A549 (cell line): ENCODE measurements at regions not wholly inside any gene's neighbourhood (a gene's known extent, or its start where the extent isn't known, plus 50 kb on each side); places are given as distances from the start of the nearest gene placed in this dataset.

Experiments
- ATAC-seq, 2 experiments: fragments of 200-7000 bp in 1 of 2; fragments of >200 bp in 1 of 2; cut with Nextera tagmentation in 1 of 2; cut with Tn5 transposase in 1 of 2; 3 replicates each; pipeline versions ENCODE4 v1.8.0 to v1.9.1; 2018 to 2020; ENCODE audit warnings: mild to moderate bottlenecking in 1 of 2, moderate library complexity in 1 of 2
- CTCF ChIA-PET: fragments of 300-600 bp; sonication (Branson Sonifier 250); formaldehyde crosslinking; extraction: SDS; loops from one replicate; lab custom pipeline; 2021; ENCODE audit warnings: antibody characterized with exemption, inconsistent platforms; lab: Yijun Ruan, JAX
- POLR2A ChIA-PET: fragments of 350-600 bp; formaldehyde crosslinking; extraction: SDS; loops from one replicate; lab custom pipeline; 2021; ENCODE audit warnings: antibody characterized with exemption, inconsistent platforms; lab: Yijun Ruan, JAX
- DNase-seq, 2 experiments: peaks; one replicate each; pipeline versions ENCODE4 v3.0.0 to v3.0.0-alpha.2; 2011 to 2016; ENCODE audit warnings: low read depth in 1 of 2, low spot score in 1 of 2
- FAIRE-seq: peaks from 2 replicates; lab custom pipeline; 2011; peaks lifted over from hg19 to GRCh38; lab: Jason Lieb, UNC
- H3K27ac ChIP-seq, 2 experiments: fragments of >200 bp; sonication (Bioruptor Twin); formaldehyde crosslinking; 3 replicates each; pipeline ENCODE4 v1.5.1; 2016 to 2017
- H3K4me1 ChIP-seq: fragments of >200 bp; sonication (Bioruptor Twin); formaldehyde crosslinking; 3 replicates; pipeline ENCODE4 v1.6.1; 2016
- H3K4me2 ChIP-seq: fragments of >200 bp; sonication (Bioruptor Twin); formaldehyde crosslinking; 3 replicates; pipeline ENCODE4 v1.6.1; 2016
- H3K4me3 ChIP-seq: fragments of >200 bp; sonication (Bioruptor Twin); formaldehyde crosslinking; 3 replicates; pipeline ENCODE4 v1.5.1; 2016
- H3K9me3 ChIP-seq: fragments of >200 bp; sonication (Bioruptor Twin); formaldehyde crosslinking; 3 replicates; pipeline ENCODE4 v1.6.1; 2016
- CEBPB ChIP-seq, 2 experiments: fragments of >200 bp in 1 of 2; sonication (Bioruptor Twin) in 1 of 2; formaldehyde crosslinking in 1 of 2; IDR thresholded peaks; 2 replicates each; pipeline ENCODE4 v1.6.1; 2012 to 2016
- E2F6 ChIP-seq: IDR thresholded peaks from 2 replicates; pipeline ENCODE4 v1.6.1; 2012; ENCODE audit warnings: low read depth, borderline replicate concordance
- EHF ChIP-seq: fragments of 250-450 bp; sonication (Bioruptor Pico); IDR thresholded peaks from 2 replicates; pipeline ENCODE4 v1.5.0; 2020; ENCODE audit warnings: mild to moderate bottlenecking
- ELK1 ChIP-seq: fragments of 150-350 bp; IDR thresholded peaks from 2 replicates; pipeline ENCODE4 v1.6.1; 2014; ENCODE audit warnings: low read depth, mild to moderate bottlenecking, low read length
- ESRRA ChIP-seq: fragments of 150-350 bp; IDR thresholded peaks from 2 replicates; pipeline ENCODE4 v1.6.1; 2014; ENCODE audit warnings: mild to moderate bottlenecking, low read length, borderline replicate concordance
- FOXS1 ChIP-seq: fragments of 250-450 bp; sonication (Bioruptor Pico); IDR thresholded peaks from 2 replicates; pipeline ENCODE4 v1.5.0; 2020; ENCODE audit warnings: mild to moderate bottlenecking, moderate library complexity
- HEYL ChIP-seq: fragments of 250-450 bp; sonication (Bioruptor Pico); IDR thresholded peaks from 2 replicates; pipeline ENCODE4 v1.8.0; 2021; ENCODE audit warnings: mild to moderate bottlenecking, moderate library complexity
- HOXA7 ChIP-seq: fragments of 250-450 bp; sonication (Bioruptor Pico); IDR thresholded peaks from 2 replicates; pipeline ENCODE4 v1.5.0; 2020; ENCODE audit warnings: mild to moderate bottlenecking, moderate library complexity
- NFE2L2 ChIP-seq: fragments of 150-350 bp; conservative IDR thresholded peaks from 2 replicates; pipeline ENCODE4 v1.6.1; 2014; ENCODE audit warnings: low read length
- PHF8 ChIP-seq: fragments of 200-600 bp; sonication (generic); IDR thresholded peaks from 2 replicates; pipeline ENCODE4 v1.6.1; 2016; ENCODE audit warnings: low read depth, mild to moderate bottlenecking, antibody characterized with exemption, moderate library complexity, borderline replicate concordance
- REST ChIP-seq: fragments of 200-600 bp; sonication (generic); IDR thresholded peaks from 2 replicates; pipeline ENCODE4 v1.6.1; 2016; ENCODE audit warnings: antibody characterized with exemption, mild to moderate bottlenecking, moderate library complexity
- WGBS: methylation state at CpG from one replicate; pipeline ENCODE4 v1.1.6; 2017; ENCODE audit errors: missing lambda C conversion rate; 5-methylcytosine and 5-hydroxymethylcytosine counted together

GRCh38 chr7:46900312-46901263, 681.3 kb downstream of the TNS3 start:
- no peaks in the 10 kb centered on the region for H3K9me3 ChIP-seq
- no peaks in the 10 kb centered on the region for H3K4me1 ChIP-seq
- no peak for FAIRE-seq
- 20% methylated on average over 6 of the region's 6 CpGs for WGBS
- TF ChIP-seq ELK1 (no peak), HEYL (CRISPR knock-in tag) (no peak), E2F6 (no peak), EHF (CRISPR knock-in tag) (no peak)
- ATAC-seq = no peak
- ChIA-PET POLR2A (no interaction called here), CTCF (no interaction called here)
- no peak overlapping the region for H3K4me2 ChIP-seq
- DNase-seq = no peak
- H3K27ac ChIP-seq = no peak overlapping the region
- no peak overlapping the region for H3K4me3 ChIP-seq

GRCh38 chr7:46897381-46897780, 684.5 kb downstream of the TNS3 start:
- Histone ChIP-seq H3K4me1 (no peaks in the 10 kb centered on the region), H3K27ac (no peak overlapping the region), H3K9me3 (no peaks in the 10 kb centered on the region), H3K4me3 (no peak overlapping the region), H3K4me2 (no peak overlapping the region)
- 45% methylated on average over 4 of the region's 4 CpGs for WGBS
- POLR2A ChIA-PET = no interaction called here
- FAIRE-seq (no peak), ATAC-seq (no peak), DNase-seq (no peak)
- TF ChIP-seq NFE2L2 (no peak), FOXS1 (CRISPR knock-in tag) (no peak), HOXA7 (CRISPR knock-in tag) (no peak), ESRRA (no peak), PHF8 (no peak), REST (no peak)
- CTCF ChIA-PET = interaction anchor here (0.8 kb wide), 1 partner anchor 13 kb away, joined by 3 read pairs; no protein-coding TSS in a partner anchor

GRCh38 chr7:46886669-46887374, 695.1 kb downstream of the TNS3 start:
- ATAC-seq (no peak), FAIRE-seq (no peak), DNase-seq (no peak)
- no peak overlapping the region for H3K4me3 ChIP-seq
- H3K27ac ChIP-seq = no peak overlapping the region
- H3K4me1 ChIP-seq = no peaks in the 10 kb centered on the region
- TF ChIP-seq HEYL (CRISPR knock-in tag) = no peak
- TF ChIP-seq CEBPB (IDR thresholded peaks at IDR 0.05) = 0 out of 4 replicates have a peak, but pooled peaks of 1 of the 2 experiments have one; percentile 25
- peaks cover 13% of the 10 kb centered on the region; the same call in 1 of the 3 replicates for H3K9me3 ChIP-seq
- H3K4me2 ChIP-seq = no peak overlapping the region
- ChIA-PET CTCF (no interaction called here), POLR2A (no interaction called here)
- WGBS = 66% methylated on average over 8 of the region's 8 CpGs
